ENCODE measurements at regions not wholly inside any gene's neighbourhood (a gene's known extent, or its start where the extent isn't known, plus 50 kb on each side); places are given as distances from the start of the nearest gene placed in this dataset.

DNA sequence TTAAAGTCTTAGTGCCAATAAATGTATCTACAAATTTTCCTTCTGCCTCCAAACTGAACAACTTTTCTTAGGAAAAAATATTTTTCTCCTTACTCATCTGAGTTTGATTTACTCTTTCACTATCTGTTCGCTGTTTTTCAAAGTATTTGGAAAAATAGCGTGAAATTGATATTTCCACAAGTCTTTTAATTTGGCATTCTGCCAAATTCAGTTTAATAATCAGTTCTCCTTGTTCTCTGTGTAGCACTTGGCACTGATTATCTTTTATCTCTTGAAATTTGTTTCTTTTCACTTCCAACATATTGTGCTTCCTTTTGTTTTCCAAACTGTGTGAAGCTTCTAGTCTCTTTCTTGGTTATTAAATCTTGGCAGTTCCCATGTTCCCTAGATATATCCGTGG is 559.8 kb downstream of the RPL10L start:
- DNase-seq, result no peak
- ChIA-PET POLR2A (no interaction called here), CTCF (no interaction called here)
- Histone ChIP-seq H3K9me3 (ENCODE audit: control extremely low read depth in 1 of 5, control insufficient read depth in 4 of 5, insufficient read depth in 2 of 5, low read depth in 1 of 5, low read length in 4 of 5) (no peaks in the 10 kb centered on the region), H3K4me3 (ENCODE audit: control insufficient read depth in 1 of 7, extremely low read depth in 1 of 7, insufficient read depth in 4 of 7, low read depth in 2 of 7, low read length in 6 of 7) (no peak overlapping the region), H3K27me3 (replicated peaks in 2 of 5; ENCODE audit: control insufficient read depth in 4 of 5, insufficient read depth in 5 of 5, low read length in 4 of 5) (no peaks in the 10 kb centered on the region), H3K36me3 (ENCODE audit: control insufficient read depth in 4 of 4, insufficient read depth in 4 of 4, low read length in 3 of 4) (no peaks in the 10 kb centered on the region), H3K27ac (ENCODE audit: insufficient read depth in 1 of 2, low read depth in 1 of 2, low read length in 2 of 2, poor library complexity in 1 of 2, severe bottlenecking in 2 of 2) (no peak overlapping the region), H3K4me1 (ENCODE audit: control extremely low read depth in 1 of 4, control insufficient read depth in 4 of 4, insufficient read depth in 4 of 4, low read length in 3 of 4) (no peaks in the 10 kb centered on the region)
- WGBS (ENCODE audit: insufficient coverage), result no CpG with 5 or more reads among the region's 3 CpGs

DNA sequence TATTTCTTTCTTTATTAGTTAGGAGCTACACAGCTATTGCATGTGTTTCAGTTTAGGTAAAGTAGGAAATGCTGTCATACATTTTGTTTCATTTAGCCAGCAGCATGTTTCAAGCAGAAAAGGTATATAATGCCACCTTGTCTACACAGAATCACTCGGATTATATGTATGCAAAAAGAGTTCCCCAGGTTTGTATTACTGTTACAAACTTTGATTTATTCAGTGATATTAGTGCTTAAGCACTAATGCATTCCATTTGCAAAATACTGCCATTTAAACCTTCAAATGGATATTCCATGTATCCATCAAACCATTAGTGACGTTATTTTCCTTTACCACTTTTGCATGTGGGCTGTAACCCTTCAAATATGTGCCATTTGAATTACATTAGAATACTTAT is 564.0 kb downstream of the RPL10L start:
- no peak overlapping the region for H3K27ac ChIP-seq (ENCODE audit: insufficient read depth in 1 of 2, low read depth in 1 of 2, low read length in 2 of 2, poor library complexity in 1 of 2, severe bottlenecking in 2 of 2)
- POLR2A ChIA-PET, result no interaction called here
- DNase-seq, result no peak
- no peaks in the 10 kb centered on the region for H3K4me1 ChIP-seq (ENCODE audit: control extremely low read depth in 1 of 4, control insufficient read depth in 4 of 4, insufficient read depth in 4 of 4, low read length in 3 of 4)
- no peak overlapping the region for H3K4me3 ChIP-seq (ENCODE audit: control insufficient read depth in 1 of 7, extremely low read depth in 1 of 7, insufficient read depth in 4 of 7, low read depth in 2 of 7, low read length in 6 of 7)
- no CpG with 5 or more reads among the region's 2 CpGs for WGBS (ENCODE audit: insufficient coverage)
- no peaks in the 10 kb centered on the region for H3K27me3 ChIP-seq (replicated peaks in 2 of 5; ENCODE audit: control insufficient read depth in 4 of 5, insufficient read depth in 5 of 5, low read length in 4 of 5)
- H3K36me3 ChIP-seq (ENCODE audit: control insufficient read depth in 4 of 4, insufficient read depth in 4 of 4, low read length in 3 of 4), result no peaks in the 10 kb centered on the region
- CTCF ChIA-PET, result interaction anchor here (0.6 kb wide), 1 partner anchor 192 kb away, joined by 3 read pairs; no protein-coding TSS in a partner anchor
- H3K9me3 ChIP-seq (ENCODE audit: control extremely low read depth in 1 of 5, control insufficient read depth in 4 of 5, insufficient read depth in 2 of 5, low read depth in 1 of 5, low read length in 4 of 5), result peaks cover 0 to 2% (median 0%) of the 10 kb centered on the region in 5 experiments

DNA sequence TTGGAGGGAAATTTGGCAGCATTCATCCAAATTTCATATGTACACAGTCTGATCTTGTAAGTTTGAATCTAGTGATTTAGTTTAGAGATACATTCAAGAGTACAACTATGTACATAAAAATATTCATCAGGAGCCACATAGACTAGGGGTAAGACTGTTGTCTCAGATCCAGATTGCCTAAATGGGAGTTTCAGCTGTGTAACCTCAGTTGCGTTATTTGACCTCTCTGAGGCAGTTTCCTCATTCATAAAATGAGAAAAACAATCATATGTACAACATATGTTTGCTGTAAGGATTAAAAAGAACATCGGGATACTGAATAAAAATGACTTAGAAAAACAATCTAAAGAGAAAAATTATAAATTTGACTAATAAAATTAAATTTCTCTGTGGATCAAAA is 577.5 kb downstream of the RPL10L start:
- no peaks in the 10 kb centered on the region for H3K36me3 ChIP-seq (ENCODE audit: control insufficient read depth in 4 of 4, insufficient read depth in 4 of 4, low read length in 3 of 4)
- CTCF ChIA-PET, result no interaction called here
- H3K27ac ChIP-seq (ENCODE audit: insufficient read depth in 1 of 2, low read depth in 1 of 2, low read length in 2 of 2, poor library complexity in 1 of 2, severe bottlenecking in 2 of 2), result no peak overlapping the region
- H3K4me3 ChIP-seq (ENCODE audit: control insufficient read depth in 1 of 7, extremely low read depth in 1 of 7, insufficient read depth in 4 of 7, low read depth in 2 of 7, low read length in 6 of 7), result no peak overlapping the region
- no CpG with 5 or more reads among the region's 2 CpGs for whole genome bisulfite sequencing (ENCODE audit: insufficient coverage)
- no peaks in the 10 kb centered on the region for H3K9me3 ChIP-seq (ENCODE audit: control extremely low read depth in 1 of 5, control insufficient read depth in 4 of 5, insufficient read depth in 2 of 5, low read depth in 1 of 5, low read length in 4 of 5)
- H3K27me3 ChIP-seq (replicated peaks in 2 of 5; ENCODE audit: control insufficient read depth in 4 of 5, insufficient read depth in 5 of 5, low read length in 4 of 5), result no peaks in the 10 kb centered on the region
- POLR2A ChIA-PET, result no interaction called here
- no peaks in the 10 kb centered on the region for H3K4me1 ChIP-seq (ENCODE audit: control extremely low read depth in 1 of 4, control insufficient read depth in 4 of 4, insufficient read depth in 4 of 4, low read length in 3 of 4)
- no peak for DNase-seq

DNA sequence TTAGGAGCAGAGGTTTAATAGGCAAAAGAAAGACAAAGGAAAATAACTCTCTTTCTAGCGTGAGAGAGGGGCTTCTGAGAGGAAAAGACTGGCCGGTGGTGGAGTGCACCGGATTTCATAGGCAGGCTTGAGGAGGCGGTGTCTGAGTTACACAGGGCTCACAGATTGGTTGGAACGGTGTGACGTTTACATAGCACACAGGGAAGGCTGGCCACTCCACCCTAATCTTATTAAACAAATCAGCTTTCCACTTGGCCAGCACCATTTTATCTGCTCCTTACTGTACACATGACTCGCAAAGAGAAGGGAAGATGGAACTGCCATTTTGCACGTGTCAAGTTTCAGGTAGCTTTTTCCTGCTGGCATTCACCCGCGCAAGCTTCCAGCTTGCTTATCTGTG is 587.7 kb downstream of the RPL10L start:
- CTCF ChIA-PET, result no interaction called here
- POLR2A ChIA-PET, result no interaction called here
- Histone ChIP-seq H3K4me3 (ENCODE audit: control insufficient read depth in 1 of 7, extremely low read depth in 1 of 7, insufficient read depth in 4 of 7, low read depth in 2 of 7, low read length in 6 of 7) (no peak overlapping the region), H3K4me1 (ENCODE audit: control extremely low read depth in 1 of 4, control insufficient read depth in 4 of 4, insufficient read depth in 4 of 4, low read length in 3 of 4) (no peaks in the 10 kb centered on the region), H3K27ac (ENCODE audit: insufficient read depth in 1 of 2, low read depth in 1 of 2, low read length in 2 of 2, poor library complexity in 1 of 2, severe bottlenecking in 2 of 2) (no peak overlapping the region), H3K27me3 (replicated peaks in 2 of 5; ENCODE audit: control insufficient read depth in 4 of 5, insufficient read depth in 5 of 5, low read length in 4 of 5) (no peaks in the 10 kb centered on the region), H3K9me3 (ENCODE audit: control extremely low read depth in 1 of 5, control insufficient read depth in 4 of 5, insufficient read depth in 2 of 5, low read depth in 1 of 5, low read length in 4 of 5) (no peaks in the 10 kb centered on the region), H3K36me3 (ENCODE audit: control insufficient read depth in 4 of 4, insufficient read depth in 4 of 4, low read length in 3 of 4) (no peaks in the 10 kb centered on the region)
- DNase-seq, result no peak
- 96% methylated on average over 8 of the region's 10 CpGs for WGBS (ENCODE audit: insufficient coverage)

DNA sequence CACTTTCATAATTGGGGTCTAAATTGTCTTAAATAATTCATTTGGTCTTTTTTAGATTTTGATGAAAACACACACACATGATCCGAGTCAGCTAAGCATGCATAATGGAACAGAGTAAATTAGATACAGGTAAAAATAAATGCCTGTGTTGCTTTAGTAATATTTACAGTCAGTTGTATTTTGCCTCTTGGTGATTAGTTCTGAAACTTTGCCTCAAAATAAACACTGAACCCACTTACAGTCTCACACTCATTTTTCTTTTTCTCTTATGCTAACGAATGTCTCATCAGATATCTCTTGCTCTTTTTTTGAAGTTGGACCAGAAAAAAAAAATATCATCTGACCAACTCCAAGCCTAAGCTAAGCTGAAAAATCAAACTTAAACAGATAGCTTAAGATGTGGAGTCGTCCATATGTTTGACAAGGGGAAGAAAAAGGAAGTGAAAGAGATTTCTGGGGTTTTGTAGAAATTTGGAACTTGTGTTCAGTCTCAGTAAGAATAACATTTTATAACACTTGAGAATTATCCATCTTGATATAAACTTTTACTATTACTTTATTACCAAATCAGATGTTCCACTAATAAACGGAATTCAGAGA is 592.5 kb downstream of the RPL10L start:
- CTCF ChIA-PET, result no interaction called here
- WGBS (ENCODE audit: insufficient coverage), result no CpG with 5 or more reads among the region's 4 CpGs
- POLR2A ChIA-PET, result no interaction called here

DNA sequence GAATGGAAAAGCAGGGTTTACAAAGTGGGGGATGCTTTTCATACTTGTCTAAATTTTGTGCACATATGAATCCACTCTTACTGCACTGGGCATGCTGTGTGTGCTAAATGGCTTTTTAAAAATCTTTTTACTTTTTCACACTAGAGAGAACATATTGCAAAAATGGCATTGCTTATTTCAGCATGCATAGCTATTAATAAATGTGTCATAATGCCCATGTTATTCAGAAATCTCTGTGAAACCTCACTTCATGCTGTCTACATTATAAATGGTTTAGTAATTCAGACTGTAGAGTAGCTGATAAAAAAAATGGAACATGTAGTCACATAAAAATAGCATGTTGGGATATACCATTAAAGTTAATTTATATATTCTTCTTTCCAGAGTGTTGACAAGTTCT is 593.8 kb downstream of the RPL10L start:
- ChIA-PET CTCF (no interaction called here), POLR2A (no interaction called here)
- no peak for DNase-seq
- H3K27me3 ChIP-seq (replicated peaks in 2 of 5; ENCODE audit: control insufficient read depth in 4 of 5, insufficient read depth in 5 of 5, low read length in 4 of 5), result no peaks in the 10 kb centered on the region
- no peaks in the 10 kb centered on the region for H3K9me3 ChIP-seq (ENCODE audit: control extremely low read depth in 1 of 5, control insufficient read depth in 4 of 5, insufficient read depth in 2 of 5, low read depth in 1 of 5, low read length in 4 of 5)
- H3K4me3 ChIP-seq (ENCODE audit: control insufficient read depth in 1 of 7, extremely low read depth in 1 of 7, insufficient read depth in 4 of 7, low read depth in 2 of 7, low read length in 6 of 7), result no peak overlapping the region
- H3K27ac ChIP-seq (ENCODE audit: insufficient read depth in 1 of 2, low read depth in 1 of 2, low read length in 2 of 2, poor library complexity in 1 of 2, severe bottlenecking in 2 of 2), result no peak overlapping the region
- H3K4me1 ChIP-seq (ENCODE audit: control extremely low read depth in 1 of 4, control insufficient read depth in 4 of 4, insufficient read depth in 4 of 4, low read length in 3 of 4), result no peaks in the 10 kb centered on the region
- no peaks in the 10 kb centered on the region for H3K36me3 ChIP-seq (ENCODE audit: control insufficient read depth in 4 of 4, insufficient read depth in 4 of 4, low read length in 3 of 4)

More for the DNA sequence above, 592.5 kb downstream of the RPL10L start:
- DNase-seq, result no peak
- Histone ChIP-seq H3K27ac (ENCODE audit: insufficient read depth in 1 of 2, low read depth in 1 of 2, low read length in 2 of 2, poor library complexity in 1 of 2, severe bottlenecking in 2 of 2) (no peak overlapping the region), H3K4me1 (ENCODE audit: control extremely low read depth in 1 of 4, control insufficient read depth in 4 of 4, insufficient read depth in 4 of 4, low read length in 3 of 4) (no peaks in the 10 kb centered on the region), H3K4me3 (ENCODE audit: control insufficient read depth in 1 of 7, extremely low read depth in 1 of 7, insufficient read depth in 4 of 7, low read depth in 2 of 7, low read length in 6 of 7) (no peak overlapping the region), H3K9me3 (ENCODE audit: control extremely low read depth in 1 of 5, control insufficient read depth in 4 of 5, insufficient read depth in 2 of 5, low read depth in 1 of 5, low read length in 4 of 5) (no peaks in the 10 kb centered on the region), H3K27me3 (replicated peaks in 2 of 5; ENCODE audit: control insufficient read depth in 4 of 5, insufficient read depth in 5 of 5, low read length in 4 of 5) (no peaks in the 10 kb centered on the region), H3K36me3 (ENCODE audit: control insufficient read depth in 4 of 4, insufficient read depth in 4 of 4, low read length in 3 of 4) (no peaks in the 10 kb centered on the region)

DNA sequence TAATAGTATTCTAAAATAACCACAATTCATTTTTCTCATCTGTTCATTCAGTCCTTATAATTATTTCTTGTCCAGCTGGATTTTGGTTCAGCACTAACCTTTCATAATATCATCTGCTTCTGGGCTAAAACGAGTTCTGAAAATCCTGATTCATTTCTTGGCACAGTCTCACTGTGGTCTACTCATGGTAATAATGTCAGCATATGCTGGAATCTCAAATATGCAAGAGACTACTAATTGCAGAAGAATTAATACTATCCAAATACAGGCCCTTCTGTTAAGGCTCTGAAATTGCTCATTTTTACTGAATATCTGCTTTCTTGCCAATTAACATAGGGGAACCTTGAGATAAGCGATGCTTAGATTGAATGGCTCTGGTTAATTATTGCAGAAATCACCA is 597.1 kb downstream of the RPL10L start:
- POLR2A ChIA-PET, result no interaction called here
- CTCF ChIA-PET, result no interaction called here
- H3K4me1 ChIP-seq (ENCODE audit: control extremely low read depth in 1 of 4, control insufficient read depth in 4 of 4, insufficient read depth in 4 of 4, low read length in 3 of 4), result no peaks in the 10 kb centered on the region
- DNase-seq, result no peak
- no peaks in the 10 kb centered on the region for H3K9me3 ChIP-seq (ENCODE audit: control extremely low read depth in 1 of 5, control insufficient read depth in 4 of 5, insufficient read depth in 2 of 5, low read depth in 1 of 5, low read length in 4 of 5)
- WGBS (ENCODE audit: insufficient coverage), result 80% methylated on average over 1 of the region's 2 CpGs
- H3K27ac ChIP-seq (ENCODE audit: insufficient read depth in 1 of 2, low read depth in 1 of 2, low read length in 2 of 2, poor library complexity in 1 of 2, severe bottlenecking in 2 of 2), result no peak overlapping the region
- no peaks in the 10 kb centered on the region for H3K27me3 ChIP-seq (replicated peaks in 2 of 5; ENCODE audit: control insufficient read depth in 4 of 5, insufficient read depth in 5 of 5, low read length in 4 of 5)
- no peak overlapping the region for H3K4me3 ChIP-seq (ENCODE audit: control insufficient read depth in 1 of 7, extremely low read depth in 1 of 7, insufficient read depth in 4 of 7, low read depth in 2 of 7, low read length in 6 of 7)
- H3K36me3 ChIP-seq (ENCODE audit: control insufficient read depth in 4 of 4, insufficient read depth in 4 of 4, low read length in 3 of 4), result no peaks in the 10 kb centered on the region
